OCI-LY7 (cell line): ENCODE measurements at regions not wholly inside any gene's neighbourhood (a gene's known extent, or its start where the extent isn't known, plus 50 kb on each side); places are given as distances from the start of the nearest gene placed in this dataset.
"Not testable (repeated sequence)": the region's sequence is repeated elsewhere in the genome, so short reads cannot be mapped to it uniquely, and the experiment has no call there.

Experiments used
- BruUV-seq: library from RNA; stranded (reverse); fragments of 400-500 nt; replicated peaks from 2 replicates; lab custom pipeline; 2021; lab: Mats Ljungman, UMichigan
- CTCF ChIA-PET: fragments of 300-600 bp; sonication (Branson Sonifier 250); formaldehyde crosslinking; loops from one replicate; lab custom pipeline; 2022; ENCODE audit warnings: antibody characterized with exemption; ENCODE audit not compliant: unreplicated experiment; lab: Charles Lee
- POLR2A ChIA-PET: fragments of 300-600 bp; sonication (Branson Sonifier 250); formaldehyde crosslinking; loops from one replicate; lab custom pipeline; 2022; ENCODE audit warnings: antibody characterized with exemption; lab: Charles Lee
- DNase-seq: peaks from one replicate; pipeline ENCODE4 v3.0.0-alpha.2; 2015; ENCODE audit warnings: low spot score
- H2AFZ ChIP-seq: fragments of 200-600 bp; sonication (generic), shearing (Covaris generic); 2 replicates; pipeline ENCODE4 v1.6.1; 2014; ENCODE audit warnings: mild to moderate bottlenecking, antibody characterized with exemption, low read length, moderate library complexity
- H3K27ac ChIP-seq: fragments of 200-600 bp; sonication (generic); 2 replicates; pipeline ENCODE4 v1.5.1; 2014; ENCODE audit warnings: mixed run types, low read depth, mild to moderate bottlenecking, moderate library complexity, low read length, inconsistent platforms; ENCODE audit not compliant: poor library complexity, severe bottlenecking
- H3K36me3 ChIP-seq: fragments of 200-600 bp; sonication (generic); 2 replicates; pipeline ENCODE4 v1.6.1; 2014; ENCODE audit warnings: mild to moderate bottlenecking, antibody characterized with exemption, low read length, moderate library complexity, mixed read lengths; ENCODE audit not compliant: insufficient read depth
- H3K4me1 ChIP-seq: fragments of 200-600 bp; sonication (generic); 2 replicates; pipeline ENCODE4 v1.5.1; 2014; ENCODE audit warnings: mild to moderate bottlenecking, low read length; ENCODE audit not compliant: insufficient read depth, poor library complexity, severe bottlenecking
- H3K4me2 ChIP-seq: fragments of 200-600 bp; sonication (generic); 2 replicates; pipeline ENCODE4 v1.6.1; 2014; ENCODE audit warnings: mild to moderate bottlenecking, low read length
- H3K4me3 ChIP-seq: fragments of 200-600 bp; sonication (generic); 2 replicates; pipeline ENCODE4 v1.5.1; 2014; ENCODE audit warnings: mild to moderate bottlenecking, low read depth, low read length; ENCODE audit not compliant: poor library complexity, severe bottlenecking
- H3K79me2 ChIP-seq: fragments of 200-600 bp; sonication (generic); 2 replicates; pipeline ENCODE4 v1.6.1; 2016; ENCODE audit warnings: low read depth, mild to moderate bottlenecking, low read length, moderate library complexity, mixed read lengths; ENCODE audit not compliant: insufficient read depth
- H3K9me2 ChIP-seq: fragments of 200-600 bp; sonication (generic); 2 replicates; pipeline ENCODE4 v1.6.1; 2016; ENCODE audit warnings: mild to moderate bottlenecking, low read length, mixed read lengths; ENCODE audit not compliant: insufficient read depth
- H3K9me3 ChIP-seq: fragments of 200-600 bp; sonication (generic); 2 replicates; pipeline ENCODE4 v1.6.1; 2014; ENCODE audit warnings: mild to moderate bottlenecking, mixed run types, low read length, mixed read lengths
- H4K20me1 ChIP-seq: fragments of 200-600 bp; sonication (generic); 2 replicates; pipeline ENCODE4 v1.6.1; 2014; ENCODE audit warnings: mild to moderate bottlenecking, antibody characterized with exemption, low read length, moderate library complexity, mixed read lengths; ENCODE audit not compliant: insufficient read depth
- EZH2phosphoT487 ChIP-seq: fragments of 200-600 bp; sonication (generic); IDR thresholded peaks from 2 replicates; pipeline ENCODE4 v1.6.1; 2018; ENCODE audit warnings: low read depth, borderline replicate concordance, mild to moderate bottlenecking, mixed run types, antibody characterized with exemption, low read length, moderate library complexity, mixed read lengths
- intact Hi-C: fragments of 100-400 bp; cut with micrococcal nuclease; formaldehyde crosslinking; loops from one replicate; pipeline ENCODE4 v1.10.0; 2022; ENCODE audit not compliant: unreplicated experiment
- TF ChIP-seq, protein P1 (sequence below): fragments of 200-600 bp; sonication (generic); conservative IDR thresholded peaks from 2 replicates; pipeline ENCODE4 v1.5.1; 2014; ENCODE audit warnings: mild to moderate bottlenecking, antibody characterized with exemption, low read length, moderate library complexity, mixed read lengths

DNA sequence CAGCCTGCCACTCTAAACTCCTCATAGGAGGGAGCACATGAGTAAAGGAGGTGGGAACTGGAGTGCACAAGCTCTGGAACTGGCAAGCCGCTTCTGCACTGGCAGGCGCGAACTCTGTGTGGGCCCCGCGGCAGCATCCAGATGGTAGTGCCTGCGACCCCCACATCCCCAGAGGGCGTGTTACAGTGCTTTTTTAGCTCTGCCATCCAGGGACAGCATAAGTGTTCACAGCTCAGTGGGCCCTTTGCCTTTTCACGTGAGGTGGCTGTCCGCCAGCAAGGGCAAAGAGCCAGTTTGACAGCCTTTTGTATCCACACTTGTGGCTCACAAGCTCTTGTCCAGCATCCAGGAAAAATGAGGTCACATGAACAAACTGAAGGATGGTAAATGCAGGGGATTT lies 581.6 kb upstream of the DIAPH2 start:
- Histone ChIP-seq H3K79me2 (no peaks in the 10 kb centered on the region), H3K4me1 (no peaks in the 10 kb centered on the region), H3K36me3 (no peaks in the 10 kb centered on the region), H4K20me1 (no peaks in the 10 kb centered on the region), H3K4me3 (no peak overlapping the region), H3K4me2 (no peak overlapping the region), H2AFZ (no peak overlapping the region), H3K9me3 (no peaks in the 10 kb centered on the region), H3K9me2 (no peaks in the 10 kb centered on the region), H3K27ac (no peak overlapping the region)
- intact Hi-C loops: no loop called here
- no peak for DNase-seq
- no TSS peak for BruUV-seq
- POLR2A ChIA-PET: no interaction called here
- CTCF ChIA-PET: no interaction called here
- no peak for TF ChIP-seq EZH2phosphoT487
- TF ChIP-seq, protein P1, sequence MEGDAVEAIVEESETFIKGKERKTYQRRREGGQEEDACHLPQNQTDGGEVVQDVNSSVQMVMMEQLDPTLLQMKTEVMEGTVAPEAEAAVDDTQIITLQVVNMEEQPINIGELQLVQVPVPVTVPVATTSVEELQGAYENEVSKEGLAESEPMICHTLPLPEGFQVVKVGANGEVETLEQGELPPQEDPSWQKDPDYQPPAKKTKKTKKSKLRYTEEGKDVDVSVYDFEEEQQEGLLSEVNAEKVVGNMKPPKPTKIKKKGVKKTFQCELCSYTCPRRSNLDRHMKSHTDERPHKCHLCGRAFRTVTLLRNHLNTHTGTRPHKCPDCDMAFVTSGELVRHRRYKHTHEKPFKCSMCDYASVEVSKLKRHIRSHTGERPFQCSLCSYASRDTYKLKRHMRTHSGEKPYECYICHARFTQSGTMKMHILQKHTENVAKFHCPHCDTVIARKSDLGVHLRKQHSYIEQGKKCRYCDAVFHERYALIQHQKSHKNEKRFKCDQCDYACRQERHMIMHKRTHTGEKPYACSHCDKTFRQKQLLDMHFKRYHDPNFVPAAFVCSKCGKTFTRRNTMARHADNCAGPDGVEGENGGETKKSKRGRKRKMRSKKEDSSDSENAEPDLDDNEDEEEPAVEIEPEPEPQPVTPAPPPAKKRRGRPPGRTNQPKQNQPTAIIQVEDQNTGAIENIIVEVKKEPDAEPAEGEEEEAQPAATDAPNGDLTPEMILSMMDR: no peak

DNA sequence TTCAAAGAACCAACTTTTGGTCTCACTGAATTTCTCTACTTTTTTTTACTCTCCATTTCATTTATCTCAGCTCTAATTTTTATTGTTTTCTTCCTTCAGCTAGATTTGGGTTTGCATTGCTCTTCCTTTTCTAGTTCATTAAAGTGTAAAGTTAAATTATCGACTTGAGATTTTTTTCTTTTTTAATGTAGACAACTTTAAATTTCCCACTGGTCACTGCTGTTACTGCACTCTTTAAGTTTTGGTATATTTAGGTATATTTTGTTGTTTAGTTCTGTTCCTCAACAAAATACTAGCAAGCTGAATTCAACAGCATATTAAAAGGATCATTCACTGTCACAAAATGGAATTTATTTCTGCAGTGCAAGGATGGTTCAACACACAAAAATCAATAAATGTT lies 572.0 kb upstream of the DIAPH2 start:
- Histone ChIP-seq H3K79me2 (no peaks in the 10 kb centered on the region), H3K9me2 (no peaks in the 10 kb centered on the region), H4K20me1 (no peaks in the 10 kb centered on the region), H3K27ac (no peak overlapping the region), H3K4me2 (no peak overlapping the region), H3K4me3 (no peak overlapping the region), H2AFZ (no peak overlapping the region), H3K9me3 (no peaks in the 10 kb centered on the region), H3K36me3 (no peaks in the 10 kb centered on the region), H3K4me1 (no peaks in the 10 kb centered on the region)
- no TSS peak for BruUV-seq
- CTCF ChIA-PET: no interaction called here
- intact Hi-C loops: no loop called here
- POLR2A ChIA-PET: no interaction called here
- TF ChIP-seq, protein P1: no peak
- DNase-seq: no peak

DNA sequence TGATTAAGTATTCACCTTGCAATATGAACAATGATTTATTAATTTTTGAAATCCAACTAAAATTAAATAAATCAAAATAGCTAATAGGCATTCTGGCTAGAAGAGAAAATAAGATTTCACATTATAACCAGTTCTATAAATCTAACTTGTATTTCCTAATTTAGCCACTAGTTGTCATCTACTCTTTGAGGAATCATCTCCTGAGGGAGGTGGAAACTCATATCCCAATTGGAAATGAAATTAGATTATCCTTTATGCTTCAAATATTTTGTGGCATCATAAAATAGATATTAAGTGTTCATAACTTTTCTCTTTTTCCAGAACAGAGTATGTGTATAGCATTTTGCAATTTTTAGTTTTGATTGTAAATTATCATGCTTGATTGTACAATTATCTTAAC lies 558.5 kb upstream of the DIAPH2 start:
- BruUV-seq: no TSS peak
- Histone ChIP-seq H3K4me2 (no peak overlapping the region), H4K20me1 (no peaks in the 10 kb centered on the region), H2AFZ (no peak overlapping the region), H3K27ac (no peak overlapping the region), H3K4me1 (no peaks in the 10 kb centered on the region), H3K36me3 (no peaks in the 10 kb centered on the region), H3K9me3 (no peaks in the 10 kb centered on the region), H3K79me2 (no peaks in the 10 kb centered on the region), H3K4me3 (no peak overlapping the region), H3K9me2 (no peaks in the 10 kb centered on the region)
- TF ChIP-seq EZH2phosphoT487: no peak
- TF ChIP-seq, protein P1: peak; percentile 44; the same call in 1 of the 2 replicates
- POLR2A ChIA-PET: no interaction called here
- DNase-seq: no peak
- intact Hi-C loops: no loop called here
- CTCF ChIA-PET: no interaction called here

DNA sequence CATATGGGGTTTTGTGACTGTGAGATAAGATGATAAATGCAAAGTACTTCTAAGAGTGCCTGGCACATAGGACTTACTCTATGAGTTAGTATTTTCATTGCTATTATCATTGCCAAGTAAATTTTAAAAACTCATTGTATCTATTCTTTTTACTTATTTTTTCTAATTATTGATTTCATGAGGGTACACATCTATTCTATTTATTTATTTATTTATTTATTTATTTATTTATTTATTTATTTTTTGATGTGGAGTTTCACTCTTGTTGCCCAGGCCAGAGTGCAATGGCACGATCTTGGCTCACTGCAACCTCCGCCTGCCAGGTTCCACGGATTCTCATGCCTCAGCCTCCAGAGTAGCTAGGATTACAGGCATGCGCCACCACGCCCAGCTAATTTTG lies 556.6 kb upstream of the DIAPH2 start:
- BruUV-seq, POLR2A ChIA-PET: not testable (repeated sequence)

More for the DNA sequence above, 556.6 kb upstream of the DIAPH2 start:
- H2AFZ ChIP-seq, H3K9me3 ChIP-seq, intact Hi-C loops, H3K4me1 ChIP-seq, H4K20me1 ChIP-seq, H3K36me3 ChIP-seq, H3K79me2 ChIP-seq, CTCF ChIA-PET, H3K4me2 ChIP-seq, H3K9me2 ChIP-seq, H3K27ac ChIP-seq, DNase-seq, H3K4me3 ChIP-seq: not testable (repeated sequence)
